Stimulated activated CD8-positive, alpha-beta memory T cell treated with anti-CD3 and anti-CD28 coated beads, Interleukin-7, amount 100 ng/mL, for 4 hours (primary cell): ENCODE measurements at regions not wholly inside any gene's neighbourhood (a gene's known extent, or its start where the extent isn't known, plus 50 kb on each side); places are given as distances from the start of the nearest gene placed in this dataset.

ENCODE experiments used
- DNase-seq, 2 donors: peaks; one replicate each; pipeline ENCODE4 v3.0.0-alpha.2; 2020; ENCODE audit warnings: low read depth in 2 of 2

DNA sequence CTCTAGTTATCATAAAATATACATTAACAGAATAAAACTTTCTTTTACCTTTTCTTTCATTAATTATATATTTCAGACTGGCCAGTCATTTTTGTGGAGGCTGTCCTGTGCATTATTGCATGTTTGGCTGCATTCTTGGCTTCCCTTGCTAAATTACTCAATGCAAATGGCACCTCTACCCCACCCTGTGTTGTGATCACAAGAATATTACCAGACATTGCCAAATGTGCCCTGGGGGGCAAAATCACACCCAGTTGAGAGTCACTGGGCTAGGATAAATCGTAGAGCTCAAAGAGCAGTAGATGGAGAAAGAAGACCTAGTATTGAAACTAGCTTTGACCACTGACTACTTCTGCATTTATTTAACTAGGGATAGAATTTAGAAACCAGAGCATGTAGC lies 1257.8 kb upstream of the TENM4 start:
- DNase-seq, result no peak

DNA sequence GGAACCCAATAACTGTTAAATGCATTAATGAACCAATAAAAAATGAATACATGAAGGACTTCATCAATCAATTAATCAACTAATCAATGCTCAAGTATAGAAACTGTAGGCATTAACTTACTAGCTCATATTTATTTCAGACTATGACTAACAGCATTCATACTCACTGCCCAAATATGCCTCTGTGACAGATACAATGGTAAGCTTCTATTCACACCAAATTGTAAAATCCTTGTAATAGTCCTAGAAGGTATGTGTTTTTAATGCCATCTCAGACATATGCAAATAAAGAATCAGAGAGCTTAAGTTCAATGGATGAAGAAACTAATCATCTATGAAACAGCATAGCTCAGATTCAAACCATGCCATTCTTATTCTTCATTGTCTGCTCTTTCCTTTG lies 1253.6 kb upstream of the TENM4 start:
- no peak for DNase-seq

- DNase-seq, result no peak
Measured at GRCh38 chr11:80687941-80688340, 1247.1 kb upstream of the TENM4 start.

- no peak for DNase-seq
Measured at GRCh38 chr11:80686889-80687288, 1246.1 kb upstream of the TENM4 start.

DNA sequence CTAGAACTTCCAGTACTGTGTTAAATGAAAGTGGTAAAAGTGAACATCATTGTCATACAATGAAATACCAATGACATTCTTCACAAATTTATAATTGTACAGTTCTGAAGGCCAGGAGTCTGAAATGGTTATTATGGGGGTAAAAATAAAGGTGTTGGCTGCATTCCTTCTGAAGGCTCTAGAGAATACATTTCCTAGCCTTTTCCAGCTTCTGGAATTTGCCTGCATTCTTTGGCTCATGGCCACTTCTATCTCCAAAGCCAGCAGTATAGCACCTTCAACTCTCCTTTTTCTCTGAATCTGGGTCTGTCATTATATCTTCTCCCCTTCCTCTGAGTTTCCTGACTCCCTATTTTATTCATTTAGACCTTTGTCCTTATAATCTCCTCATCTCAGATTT lies 1232.7 kb upstream of the TENM4 start:
- no peak for DNase-seq

DNA sequence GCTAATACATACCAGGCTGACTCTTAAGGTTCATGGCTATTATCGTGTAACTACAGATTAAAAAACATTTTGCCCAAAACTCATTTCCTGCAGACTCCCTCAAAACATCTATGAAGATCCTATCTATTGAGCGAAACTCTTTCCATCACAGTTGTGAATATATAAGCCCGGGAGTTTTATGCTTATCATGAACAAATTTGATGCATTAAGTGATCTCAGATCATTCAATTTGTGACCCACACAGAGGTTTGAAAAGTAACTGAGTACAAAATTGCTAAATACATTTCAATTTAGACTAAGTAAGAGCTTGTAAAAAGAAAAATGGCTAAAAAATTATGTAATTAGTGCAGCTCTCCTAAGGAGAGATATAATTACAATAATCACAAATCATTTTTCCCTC lies 1228.8 kb upstream of the TENM4 start:
- DNase-seq, result no peak

DNA sequence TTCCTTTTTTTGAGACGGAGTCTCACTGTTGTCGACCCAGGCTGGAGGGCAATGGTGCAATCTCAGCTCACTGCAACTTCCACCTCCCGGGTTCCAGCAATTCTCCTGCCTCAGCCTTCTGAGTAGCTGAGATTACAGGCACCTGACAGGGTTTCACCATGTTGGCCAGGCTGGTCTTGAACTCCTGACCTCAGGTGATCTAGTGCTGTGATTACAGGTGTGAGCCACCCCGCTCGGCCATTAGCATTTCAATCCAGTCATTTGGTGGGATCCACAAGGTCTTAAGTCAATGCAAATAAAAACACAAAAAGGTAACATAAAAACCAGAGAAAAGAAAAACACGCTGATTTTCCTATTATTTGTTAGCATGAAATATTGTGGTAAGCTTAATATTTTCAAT lies 1227.2 kb upstream of the TENM4 start:
- no peak for DNase-seq

- DNase-seq, result no peak
Measured at GRCh38 chr11:80655834-80656233, 1215.0 kb upstream of the TENM4 start.

- no peak for DNase-seq
Measured at GRCh38 chr11:80650966-80651365, 1210.1 kb upstream of the TENM4 start.

DNA sequence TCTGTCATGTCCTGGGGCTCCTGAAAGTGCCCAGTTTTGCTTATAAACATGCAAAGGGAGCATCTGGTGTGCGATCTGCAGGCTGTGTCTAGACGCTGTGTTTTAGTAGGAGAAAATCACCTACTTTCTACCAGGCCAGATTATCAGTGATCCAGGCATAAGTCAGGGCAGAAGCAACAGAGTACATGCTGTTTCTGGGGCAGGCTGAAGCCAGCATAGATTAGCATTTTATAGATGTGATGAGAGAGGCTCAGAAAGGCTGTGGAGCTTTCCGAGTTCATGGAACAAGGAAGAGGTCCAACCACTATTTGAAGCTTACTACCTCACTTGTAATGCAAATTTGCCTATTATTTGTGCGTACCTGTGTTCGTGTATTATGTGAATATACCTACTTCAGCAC lies 1208.4 kb upstream of the TENM4 start:
- no peak for DNase-seq

DNA sequence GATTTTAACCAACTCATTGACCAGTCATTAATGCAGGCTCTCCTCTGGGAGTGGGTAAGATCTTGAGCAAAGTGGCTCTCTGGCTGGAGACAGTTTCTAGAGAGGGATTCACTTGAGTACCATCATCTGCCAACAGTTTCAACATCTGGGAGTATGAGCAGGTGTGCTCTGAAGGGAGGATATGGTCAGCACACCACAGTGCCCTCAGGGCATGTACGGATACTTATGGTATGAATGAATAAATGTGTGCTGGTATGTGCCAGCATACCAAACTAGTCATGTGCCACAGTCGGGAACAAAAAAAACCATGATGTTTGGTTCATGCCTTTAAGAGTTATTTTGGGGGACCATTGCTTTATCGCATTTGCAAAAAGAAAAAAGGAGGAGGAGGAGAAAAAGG lies 1197.5 kb upstream of the TENM4 start:
- no peak for DNase-seq

GRCh38 chr11:80637571-80637970 lies 1196.7 kb upstream of the TENM4 start:
- DNase-seq, result no peak

GRCh38 chr11:80636999-80637398 lies 1196.2 kb upstream of the TENM4 start:
- DNase-seq, result no peak

- DNase-seq, result no peak
Measured at GRCh38 chr11:80635178-80635577, 1194.3 kb upstream of the TENM4 start.

GRCh38 chr11:80632691-80633090 lies 1191.9 kb upstream of the TENM4 start:
- DNase-seq, result no peak

GRCh38 chr11:80632156-80632555 lies 1191.3 kb upstream of the TENM4 start:
- DNase-seq, result no peak

GRCh38 chr11:80629466-80629865 lies 1188.6 kb upstream of the TENM4 start:
- DNase-seq, result no peak

DNA sequence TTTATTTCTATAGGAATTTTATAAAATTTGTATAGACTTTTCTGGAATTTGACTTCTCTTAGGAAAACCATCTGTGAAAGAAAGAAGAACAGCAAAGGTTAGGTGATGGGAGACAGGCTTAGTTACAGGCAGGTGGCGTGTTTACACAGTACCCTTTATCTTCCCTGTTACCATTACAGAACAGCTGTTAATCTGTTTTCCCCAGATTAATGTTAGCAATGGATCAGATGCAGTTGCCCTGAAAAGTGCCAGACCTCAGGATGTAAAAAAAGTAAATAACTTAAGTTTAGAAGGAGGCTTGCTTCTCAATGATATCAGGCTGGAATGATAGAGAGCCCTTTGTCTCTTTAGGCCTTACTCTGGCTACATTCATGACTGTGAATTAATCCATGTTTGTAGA lies 1186.5 kb upstream of the TENM4 start:
- DNase-seq, result no peak

GRCh38 chr11:80626721-80627120 lies 1185.9 kb upstream of the TENM4 start:
- DNase-seq, result no peak

DNA sequence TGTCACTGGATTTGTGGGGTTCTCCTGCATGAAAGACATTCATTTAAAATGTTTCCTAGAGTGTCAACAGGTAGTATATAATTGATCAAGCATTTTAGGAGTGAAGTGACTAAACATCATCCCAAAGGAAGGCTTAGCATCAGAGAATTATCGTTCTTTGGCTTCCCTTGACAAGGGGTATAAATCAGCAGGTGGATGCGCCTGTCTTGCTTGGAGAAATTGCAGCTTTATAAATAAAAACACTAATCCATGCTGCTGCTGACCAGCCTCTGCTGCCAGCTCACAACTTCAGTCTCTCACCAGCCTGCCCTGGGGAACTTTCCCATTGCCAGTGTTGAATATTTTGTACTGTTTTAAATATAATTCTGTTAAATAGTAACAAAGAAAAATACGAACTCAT lies 1184.7 kb upstream of the TENM4 start:
- DNase-seq, result no peak

DNA sequence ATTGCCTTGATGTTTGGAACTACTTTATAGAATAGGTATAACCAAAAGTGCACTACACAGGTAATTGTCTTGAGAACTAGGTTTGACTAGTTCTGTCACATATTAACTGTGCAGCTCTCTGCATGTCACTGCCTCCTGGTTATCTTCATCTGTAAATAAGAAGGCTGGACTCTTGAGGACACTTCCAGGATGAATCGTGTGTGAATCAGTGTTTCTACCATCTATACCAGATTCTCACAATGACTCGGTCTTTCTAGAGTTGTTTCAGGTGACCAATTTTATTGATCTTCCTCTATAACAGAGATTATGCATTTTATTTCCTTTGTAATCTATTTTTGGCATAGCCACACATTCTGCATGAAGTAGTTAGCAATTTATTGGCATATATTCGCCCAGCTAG lies 1181.0 kb upstream of the TENM4 start:
- DNase-seq, result no peak

- DNase-seq, result no peak
Measured at GRCh38 chr11:80620867-80621266, 1180.0 kb upstream of the TENM4 start.

DNA sequence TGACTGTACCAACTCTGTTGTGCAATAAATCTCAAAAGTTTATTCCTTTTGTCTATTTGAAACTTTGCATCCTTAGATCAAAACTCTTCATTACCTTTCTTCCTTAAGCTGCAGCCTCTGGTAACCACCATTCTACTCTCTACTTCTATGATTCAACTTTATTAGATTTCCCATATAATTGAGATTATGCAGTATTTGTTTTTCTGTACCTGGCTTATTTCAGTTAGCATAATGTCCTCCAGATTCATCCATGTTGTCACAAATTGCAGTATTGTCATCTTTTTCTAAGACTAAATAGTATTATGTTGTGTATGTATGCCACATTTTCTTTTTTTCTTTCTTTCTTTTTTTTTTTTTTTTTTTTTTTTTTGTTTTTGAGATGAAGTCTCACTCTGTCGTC lies 1176.3 kb upstream of the TENM4 start:
- no peak for DNase-seq

DNA sequence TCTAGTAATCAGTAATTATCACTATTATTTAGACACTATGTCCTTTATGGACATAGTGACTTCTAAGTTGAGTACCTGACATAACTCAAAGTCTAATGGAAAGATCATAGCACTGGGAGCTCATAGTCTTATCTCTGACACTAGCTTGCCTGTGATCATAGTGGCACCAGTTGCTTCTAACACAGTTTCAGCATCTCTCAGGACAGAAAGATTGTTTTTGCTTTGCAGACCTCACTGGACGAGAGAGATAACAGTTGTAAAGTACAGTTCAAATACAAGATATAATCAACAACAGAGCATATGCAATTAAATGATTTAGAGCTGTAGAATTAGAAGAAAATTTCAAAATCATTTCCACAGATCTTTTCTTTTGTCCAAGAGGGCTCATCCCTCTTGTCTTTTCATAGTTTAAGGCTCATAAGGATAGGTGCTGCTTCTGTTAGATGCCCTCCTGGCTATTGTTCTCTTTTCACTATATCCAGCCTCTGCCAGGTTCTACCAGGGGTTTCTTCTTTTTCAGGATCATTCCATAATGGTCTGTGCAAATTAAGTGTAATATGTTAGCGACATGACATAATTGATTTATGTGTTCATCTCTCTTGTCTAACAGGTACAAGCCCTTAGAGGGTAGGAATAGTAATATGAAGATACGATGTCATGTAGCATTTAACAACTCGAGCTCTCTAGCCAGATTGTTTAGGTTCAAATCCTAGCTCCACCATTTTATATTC lies 1175.4 kb upstream of the TENM4 start:
- DNase-seq, result no peak
